ENCODE measurements at regions not wholly inside any gene's neighbourhood (a gene's known extent, or its start where the extent isn't known, plus 50 kb on each side); places are given as distances from the start of the nearest gene placed in this dataset.

DNA sequence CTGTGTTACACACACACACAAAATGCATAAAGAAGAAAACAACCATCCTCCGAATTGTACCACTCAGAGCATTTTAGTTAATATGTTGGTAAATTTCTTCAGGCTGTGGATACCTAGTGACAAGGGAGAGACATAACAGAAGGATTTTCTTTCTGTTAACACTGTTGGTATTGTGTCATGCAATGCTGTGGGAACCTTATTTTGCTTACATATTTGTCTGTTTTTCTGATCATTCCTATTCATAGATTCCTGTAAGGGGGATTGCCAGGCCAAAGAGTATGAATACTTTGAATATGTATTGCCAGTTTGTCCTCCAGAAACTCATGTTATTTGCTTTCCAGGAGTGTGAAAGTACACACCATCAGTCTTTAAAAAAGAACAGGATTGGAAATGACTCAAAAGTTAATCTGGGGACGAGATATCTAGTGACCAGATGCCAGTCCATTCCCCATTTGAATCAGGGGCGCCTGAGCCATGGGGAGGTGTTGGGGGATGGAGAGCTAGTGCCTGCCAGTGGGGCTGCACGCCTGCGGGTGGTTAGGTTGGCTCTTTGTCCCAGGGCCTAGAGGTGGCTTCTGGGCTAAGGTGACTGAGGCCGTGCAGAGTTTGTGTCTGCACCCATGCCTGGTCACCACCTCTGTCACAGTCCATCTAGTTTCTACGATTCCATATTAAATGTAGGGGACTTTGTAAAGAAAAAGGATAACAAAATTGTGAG is 142.0 kb downstream of the PTPN20 start:
- intact Hi-C loops (cut with micrococcal nuclease) = no loop called here
- no peaks in the 10 kb centered on the region for H3K9me3 Mint-ChIP-seq
- DNase-seq = no peak
- ChIA-PET POLR2A (no interaction called here), CTCF (interaction anchor here (1.4 kb wide), 1 partner anchor 259 kb away, joined by 4 read pairs; no protein-coding TSS in a partner anchor)
- H3K4me3 Mint-ChIP-seq = no peak overlapping the region
- H3K36me3 Mint-ChIP-seq (ENCODE audit: low read depth) = no peaks in the 10 kb centered on the region
- no peak for TF ChIP-seq CTCF (IDR thresholded peaks at IDR 0.05)
- no peaks in the 10 kb centered on the region for H3K27me3 Mint-ChIP-seq
- H3K4me1 Mint-ChIP-seq = no peaks in the 10 kb centered on the region
- no peak overlapping the region for H3K27ac Mint-ChIP-seq
- ATAC-seq (ENCODE audit: low read depth) = no peak

GRCh38 chr10:47054974-47055373 is 143.7 kb downstream of the PTPN20 start:
- CTCF ChIA-PET = interaction anchor here (1.2 to 1.4 kb wide), 2 partner anchors 257 to 258 kb away, joined by 4 read pairs; no protein-coding TSS in a partner anchor
- intact Hi-C loops (cut with micrococcal nuclease) = no loop called here
- DNase-seq (no peak), ATAC-seq (ENCODE audit: low read depth) (no peak)
- Mint-ChIP-seq H3K4me1 (no peaks in the 10 kb centered on the region), H3K9me3 (no peaks in the 10 kb centered on the region), H3K4me3 (no peak overlapping the region), H3K27ac (no peak overlapping the region), H3K36me3 (ENCODE audit: low read depth) (no peaks in the 10 kb centered on the region), H3K27me3 (no peaks in the 10 kb centered on the region)
- POLR2A ChIA-PET = no interaction called here
- no peak for TF ChIP-seq CTCF (IDR thresholded peaks at IDR 0.05)

- Mint-ChIP-seq H3K36me3 (ENCODE audit: low read depth) (no peaks in the 10 kb centered on the region), H3K4me1 (no peaks in the 10 kb centered on the region), H3K27ac (no peak overlapping the region), H3K4me3 (no peak overlapping the region), H3K27me3 (no peaks in the 10 kb centered on the region), H3K9me3 (no peaks in the 10 kb centered on the region)
- no peak for ATAC-seq (ENCODE audit: low read depth)
- ChIA-PET POLR2A (no interaction called here), CTCF (no interaction called here)
- TF ChIP-seq CTCF (IDR thresholded peaks at IDR 0.05) = no peak
- no peak for DNase-seq
- intact Hi-C loops (cut with micrococcal nuclease) = no loop called here
Measured at GRCh38 chr10:47055386-47056246, 144.4 kb downstream of the PTPN20 start.

- TF ChIP-seq CTCF (IDR thresholded peaks at IDR 0.05) = no peak
- DNase-seq = no peak
- Mint-ChIP-seq H3K36me3 (ENCODE audit: low read depth) (no peaks in the 10 kb centered on the region), H3K27me3 (no peaks in the 10 kb centered on the region), H3K4me3 (no peak overlapping the region), H3K4me1 (no peaks in the 10 kb centered on the region), H3K9me3 (no peaks in the 10 kb centered on the region), H3K27ac (no peak overlapping the region)
- ChIA-PET POLR2A (no interaction called here), CTCF (no interaction called here)
- no peak for ATAC-seq (ENCODE audit: low read depth)
- intact Hi-C loops (cut with micrococcal nuclease) = no loop called here
Measured at GRCh38 chr10:47056247-47056510, 145.0 kb downstream of the PTPN20 start.

- Mint-ChIP-seq H3K27ac (no peak overlapping the region), H3K27me3 (no peaks in the 10 kb centered on the region), H3K36me3 (ENCODE audit: low read depth) (no peaks in the 10 kb centered on the region), H3K4me3 (no peak overlapping the region), H3K4me1 (no peaks in the 10 kb centered on the region), H3K9me3 (no peaks in the 10 kb centered on the region)
- intact Hi-C loops (cut with micrococcal nuclease) = no loop called here
- DNase-seq = no peak
- CTCF ChIA-PET = no interaction called here
- ATAC-seq (ENCODE audit: low read depth) = no peak
- no peak for TF ChIP-seq CTCF (IDR thresholded peaks at IDR 0.05)
- POLR2A ChIA-PET = no interaction called here
Measured at GRCh38 chr10:47057471-47057870, 146.2 kb downstream of the PTPN20 start.

All from activated B cell treated with CpG ODN at 0.5 μM for 24 hours (primary cell).